Caco-2 (cell line): ENCODE measurements at regions not wholly inside any gene's neighbourhood (a gene's known extent, or its start where the extent isn't known, plus 50 kb on each side); places are given as distances from the start of the nearest gene placed in this dataset.

ENCODE experiments used
- BruUV-seq: library from RNA; stranded (reverse); fragments of 400-500 nt; replicated peaks from 2 replicates; lab custom pipeline; 2021; lab: Mats Ljungman, UMichigan
- CTCF ChIA-PET: fragments of 300-600 bp; sonication (Branson Sonifier 250); formaldehyde crosslinking; loops from one replicate; lab custom pipeline; 2022; ENCODE audit warnings: antibody characterized with exemption; lab: Charles Lee
- POLR2A ChIA-PET: fragments of 300-600 bp; sonication (Branson Sonifier 250); formaldehyde crosslinking; loops from one replicate; lab custom pipeline; 2022; ENCODE audit warnings: antibody characterized with exemption; lab: Charles Lee
- DNase-seq, 2 experiments: peaks; one replicate each; pipeline versions ENCODE4 v3.0.0 to v3.0.0-alpha.2; 2020 to 2022
- H3K27me3 ChIP-seq: replicated peaks from 2 replicates; pipeline ENCODE4 v1.6.0; 2011; ENCODE audit warnings: low read length; ENCODE audit not compliant: control insufficient read depth, insufficient read depth
- H3K36me3 ChIP-seq: 2 replicates; pipeline ENCODE4 v1.5.1; 2011; ENCODE audit warnings: low read length; ENCODE audit not compliant: control insufficient read depth, insufficient read depth
- H3K4me1 ChIP-seq: fragments of 250-450 bp; sonication (Bioruptor Pico); 2 replicates; pipeline ENCODE4 v1.5.1; 2020; ENCODE audit warnings: mild to moderate bottlenecking
- H3K4me3 ChIP-seq: 2 replicates; pipeline ENCODE4 v1.5.1; 2011; ENCODE audit warnings: low read depth, mild to moderate bottlenecking, control low read depth, low read length
- H3K9me3 ChIP-seq: fragments of 250-450 bp; sonication (Bioruptor Pico); 2 replicates; pipeline ENCODE4 v1.5.1; 2020; ENCODE audit warnings: mild to moderate bottlenecking, moderate library complexity
- H3K27ac Mint-ChIP-seq: one replicate; pipeline ENCODE4 v1.8.0; 2022; ENCODE audit warnings: mixed read lengths; ENCODE audit not compliant: unreplicated experiment
- H3K27me3 Mint-ChIP-seq: one replicate; pipeline ENCODE4 v1.8.0; 2022; ENCODE audit warnings: mixed read lengths; ENCODE audit not compliant: insufficient read depth, unreplicated experiment
- H3K36me3 Mint-ChIP-seq: one replicate; pipeline ENCODE4 v1.8.0; 2022; ENCODE audit warnings: mild to moderate bottlenecking, mixed read lengths; ENCODE audit not compliant: insufficient read depth, unreplicated experiment
- H3K4me1 Mint-ChIP-seq: one replicate; pipeline ENCODE4 v1.8.0; 2022; ENCODE audit warnings: low read depth, mixed read lengths; ENCODE audit not compliant: unreplicated experiment
- H3K4me3 Mint-ChIP-seq: one replicate; pipeline ENCODE4 v1.8.0; 2022; ENCODE audit warnings: mild to moderate bottlenecking, moderate library complexity, mixed read lengths; ENCODE audit not compliant: unreplicated experiment
- H3K9me3 Mint-ChIP-seq: one replicate; pipeline ENCODE4 v1.8.0; 2022; ENCODE audit warnings: mixed read lengths; ENCODE audit not compliant: unreplicated experiment
- intact Hi-C: fragments of 100-400 bp; cut with micrococcal nuclease; formaldehyde crosslinking; loops from one replicate; pipeline ENCODE4 v1.10.0; 2022; ENCODE audit not compliant: unreplicated experiment
- TF ChIP-seq, protein P1 (sequence below), 2 experiments: fragments of 200-600 bp in 1 of 2; IDR thresholded peaks; 1 replicate in 1 of 2; 2 replicates in 1 of 2; pipeline versions ENCODE4 v1.5.1 to v1.8.0; 2011 to 2022; ENCODE audit warnings: antibody characterized with exemption in 1 of 2, control low read depth in 1 of 2, inconsistent platforms in 1 of 2, low read depth in 1 of 2, low read length in 1 of 2, mild to moderate bottlenecking in 1 of 2, moderate library complexity in 1 of 2; ENCODE audit not compliant: insufficient read depth in 1 of 2, severe bottlenecking in 1 of 2, unreplicated experiment in 1 of 2

DNA sequence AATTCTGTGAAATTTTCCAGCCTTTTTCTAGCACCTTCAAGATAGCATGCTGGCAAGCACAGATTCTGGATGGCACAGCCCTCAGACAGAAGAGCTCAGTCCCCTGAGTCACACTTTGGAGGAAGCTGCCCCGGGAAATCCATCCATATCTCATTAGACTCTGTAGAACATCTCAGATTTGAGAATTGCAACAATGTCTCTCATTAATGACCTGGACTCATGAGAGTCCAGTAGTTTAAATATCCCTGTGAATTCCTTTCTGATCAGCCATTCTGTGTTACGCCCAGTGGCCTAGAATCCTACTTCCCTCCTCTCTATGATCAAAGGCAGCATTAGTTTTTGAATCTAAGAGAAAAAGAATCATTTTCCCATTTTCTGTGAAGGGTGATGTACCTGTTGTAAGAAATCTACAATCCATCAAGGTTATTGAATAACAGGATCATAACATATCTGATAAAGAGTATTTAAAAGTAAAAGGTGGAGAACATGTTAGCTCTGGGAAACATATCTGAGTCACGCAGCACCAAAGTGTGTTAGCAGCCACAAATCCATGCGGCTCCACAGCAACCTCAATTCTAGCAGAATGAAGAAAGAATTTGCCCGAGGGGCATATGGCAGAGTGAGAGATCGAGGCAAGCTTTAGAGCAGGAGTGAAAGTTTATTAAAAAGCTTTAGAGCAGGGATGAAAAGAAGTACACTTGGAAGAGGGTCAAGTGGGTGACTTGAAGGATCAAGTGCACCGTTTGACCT lies 855.6 kb upstream of the TMEM132C start:
- ChIA-PET POLR2A (no interaction called here), CTCF (no interaction called here)
- DNase-seq: no peak
- no peaks in the 10 kb centered on the region for H3K27me3 ChIP-seq
- no peaks in the 10 kb centered on the region for H3K36me3 ChIP-seq
- no peak overlapping the region for H3K4me3 Mint-ChIP-seq
- peaks cover 10% of the 10 kb centered on the region for H3K9me3 Mint-ChIP-seq
- H3K36me3 Mint-ChIP-seq: no peaks in the 10 kb centered on the region
- intact Hi-C loops: no loop called here
- no peaks in the 10 kb centered on the region for H3K9me3 ChIP-seq
- no peak overlapping the region for H3K4me3 ChIP-seq
- H3K27me3 Mint-ChIP-seq: peaks cover 4% of the 10 kb centered on the region
- TF ChIP-seq, protein P1, sequence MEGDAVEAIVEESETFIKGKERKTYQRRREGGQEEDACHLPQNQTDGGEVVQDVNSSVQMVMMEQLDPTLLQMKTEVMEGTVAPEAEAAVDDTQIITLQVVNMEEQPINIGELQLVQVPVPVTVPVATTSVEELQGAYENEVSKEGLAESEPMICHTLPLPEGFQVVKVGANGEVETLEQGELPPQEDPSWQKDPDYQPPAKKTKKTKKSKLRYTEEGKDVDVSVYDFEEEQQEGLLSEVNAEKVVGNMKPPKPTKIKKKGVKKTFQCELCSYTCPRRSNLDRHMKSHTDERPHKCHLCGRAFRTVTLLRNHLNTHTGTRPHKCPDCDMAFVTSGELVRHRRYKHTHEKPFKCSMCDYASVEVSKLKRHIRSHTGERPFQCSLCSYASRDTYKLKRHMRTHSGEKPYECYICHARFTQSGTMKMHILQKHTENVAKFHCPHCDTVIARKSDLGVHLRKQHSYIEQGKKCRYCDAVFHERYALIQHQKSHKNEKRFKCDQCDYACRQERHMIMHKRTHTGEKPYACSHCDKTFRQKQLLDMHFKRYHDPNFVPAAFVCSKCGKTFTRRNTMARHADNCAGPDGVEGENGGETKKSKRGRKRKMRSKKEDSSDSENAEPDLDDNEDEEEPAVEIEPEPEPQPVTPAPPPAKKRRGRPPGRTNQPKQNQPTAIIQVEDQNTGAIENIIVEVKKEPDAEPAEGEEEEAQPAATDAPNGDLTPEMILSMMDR (IDR thresholded peaks at IDR 0.05; ENCODE audit: insufficient read depth in 1 of 2, low read depth in 1 of 2, low read length in 1 of 2, severe bottlenecking in 1 of 2, unreplicated experiment in 1 of 2): no peak
- H3K4me1 Mint-ChIP-seq: peaks cover 7% of the 10 kb centered on the region
- no TSS peak for BruUV-seq
- no peak overlapping the region for H3K27ac Mint-ChIP-seq
- H3K4me1 ChIP-seq: no peaks in the 10 kb centered on the region

DNA sequence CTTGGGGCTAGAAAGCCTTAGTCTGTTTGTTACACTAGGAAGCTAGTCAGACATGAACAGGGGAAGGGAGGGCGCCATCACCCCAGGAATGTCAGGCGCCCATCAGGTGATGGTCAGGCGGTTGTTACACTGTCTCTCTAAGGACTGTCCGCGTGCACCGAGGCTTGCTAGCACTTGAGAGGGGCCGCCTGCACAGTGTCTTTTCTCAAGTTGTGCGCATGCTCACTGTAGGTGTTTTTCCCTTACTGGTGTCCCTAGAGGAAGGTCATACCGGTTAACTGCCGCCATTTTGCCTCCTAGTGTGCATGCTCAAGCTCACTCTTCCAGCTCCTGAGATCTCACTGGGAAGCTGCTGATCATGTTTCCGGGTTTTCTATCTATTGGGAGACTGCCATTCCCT lies 855.0 kb upstream of the TMEM132C start:
- peaks cover 10% of the 10 kb centered on the region for H3K9me3 Mint-ChIP-seq
- ChIA-PET POLR2A (no interaction called here), CTCF (no interaction called here)

DNA sequence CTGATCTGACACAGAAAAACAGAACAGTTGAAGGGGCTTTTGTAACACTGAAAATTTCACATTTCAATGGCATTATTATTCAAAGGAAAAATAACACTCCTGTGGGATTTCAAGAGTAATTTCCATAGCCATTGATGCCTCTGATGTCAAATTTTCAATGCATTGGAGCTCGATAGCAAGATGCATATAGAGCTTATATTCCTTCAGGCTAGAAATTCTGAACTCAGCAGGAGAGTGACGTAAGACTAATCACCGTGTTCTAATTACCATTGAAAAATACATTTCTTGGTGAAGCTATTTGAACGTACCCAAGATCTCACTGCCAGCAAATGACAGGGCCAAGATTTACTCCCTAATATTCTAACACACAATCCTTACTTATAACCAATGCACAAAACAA lies 854.1 kb upstream of the TMEM132C start:
- Histone ChIP-seq H3K36me3 (no peaks in the 10 kb centered on the region), H3K27me3 (no peaks in the 10 kb centered on the region), H3K4me3 (no peak overlapping the region), H3K4me1 (no peaks in the 10 kb centered on the region), H3K9me3 (no peaks in the 10 kb centered on the region)
- BruUV-seq: no TSS peak
- no peak for DNase-seq
- H3K27me3 Mint-ChIP-seq: peaks cover 4% of the 10 kb centered on the region
- H3K9me3 Mint-ChIP-seq: peaks cover 19% of the 10 kb centered on the region
- ChIA-PET POLR2A (no interaction called here), CTCF (no interaction called here)
- TF ChIP-seq, protein P1 (IDR thresholded peaks at IDR 0.05; ENCODE audit: insufficient read depth in 1 of 2, low read depth in 1 of 2, low read length in 1 of 2, severe bottlenecking in 1 of 2, unreplicated experiment in 1 of 2): no peak
- no peaks in the 10 kb centered on the region for H3K36me3 Mint-ChIP-seq
- H3K4me3 Mint-ChIP-seq: no peak overlapping the region
- H3K4me1 Mint-ChIP-seq: peaks cover 7% of the 10 kb centered on the region
- intact Hi-C loops: no loop called here
- no peak overlapping the region for H3K27ac Mint-ChIP-seq

More for the DNA sequence above, 855.0 kb upstream of the TMEM132C start:
- H3K36me3 Mint-ChIP-seq: no peaks in the 10 kb centered on the region
- peaks cover 7% of the 10 kb centered on the region for H3K4me1 Mint-ChIP-seq
- no peak for DNase-seq
- intact Hi-C loops: no loop called here
- Histone ChIP-seq H3K36me3 (no peaks in the 10 kb centered on the region), H3K9me3 (no peaks in the 10 kb centered on the region), H3K4me3 (no peak overlapping the region), H3K4me1 (no peaks in the 10 kb centered on the region), H3K27me3 (no peaks in the 10 kb centered on the region)
- H3K27ac Mint-ChIP-seq: no peak overlapping the region
- no peak overlapping the region for H3K4me3 Mint-ChIP-seq
- TF ChIP-seq, protein P1 (IDR thresholded peaks at IDR 0.05; ENCODE audit: insufficient read depth in 1 of 2, low read depth in 1 of 2, low read length in 1 of 2, severe bottlenecking in 1 of 2, unreplicated experiment in 1 of 2): no peak
- BruUV-seq: no TSS peak
- H3K27me3 Mint-ChIP-seq: peaks cover 4% of the 10 kb centered on the region
